ENCODE measurements at regions not wholly inside any gene's neighbourhood (a gene's known extent, or its start where the extent isn't known, plus 50 kb on each side); places are given as distances from the start of the nearest gene placed in this dataset.

DNA sequence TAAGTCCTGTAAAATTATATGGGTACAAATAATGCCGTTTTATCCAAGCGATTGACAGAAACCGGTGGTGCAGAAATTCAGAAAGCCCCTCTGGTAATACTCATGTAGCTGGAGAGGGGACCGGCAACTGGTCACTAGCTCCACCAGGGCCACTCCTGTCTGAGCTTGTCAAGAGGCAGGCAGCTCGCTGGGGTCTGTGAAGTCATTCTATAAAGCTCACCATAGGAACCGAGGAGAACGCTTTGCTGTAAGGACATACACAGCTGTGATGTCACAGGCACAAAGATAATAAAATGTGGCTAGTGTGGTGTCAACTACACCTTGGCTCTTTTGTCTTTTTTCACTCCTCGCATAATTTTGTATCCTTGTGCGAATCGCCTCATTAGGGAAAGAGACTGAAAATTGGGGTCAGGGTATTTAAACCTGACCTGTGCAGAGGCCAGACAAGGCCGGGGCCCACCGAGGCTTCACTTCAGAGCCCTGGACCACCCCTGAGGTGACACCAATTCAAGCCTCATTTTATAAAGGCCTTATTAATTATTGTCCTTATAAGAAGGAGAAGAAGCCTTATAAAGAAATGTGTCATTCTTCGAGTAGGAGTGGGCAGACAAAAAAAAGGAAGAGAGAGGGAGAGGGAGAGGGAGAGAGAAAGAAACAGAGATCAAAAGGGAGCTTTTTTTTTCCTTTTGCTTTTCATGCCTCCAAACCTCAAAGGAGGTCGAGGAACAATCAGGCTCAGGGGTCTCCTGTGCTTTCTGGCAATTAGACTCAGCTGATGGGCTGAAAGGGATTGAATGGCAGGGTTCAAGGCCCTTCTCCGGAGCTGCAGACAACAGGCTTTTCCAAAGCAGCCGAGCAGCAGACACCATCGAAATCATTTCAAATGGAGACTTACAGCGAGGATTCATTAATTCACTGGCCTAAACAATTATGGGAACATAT is 813.3 kb upstream of the ARRDC4 start:
- H3K4me3 ChIP-seq (ENCODE audit: low read depth, low read length): no peak overlapping the region
- TF ChIP-seq, protein P1, sequence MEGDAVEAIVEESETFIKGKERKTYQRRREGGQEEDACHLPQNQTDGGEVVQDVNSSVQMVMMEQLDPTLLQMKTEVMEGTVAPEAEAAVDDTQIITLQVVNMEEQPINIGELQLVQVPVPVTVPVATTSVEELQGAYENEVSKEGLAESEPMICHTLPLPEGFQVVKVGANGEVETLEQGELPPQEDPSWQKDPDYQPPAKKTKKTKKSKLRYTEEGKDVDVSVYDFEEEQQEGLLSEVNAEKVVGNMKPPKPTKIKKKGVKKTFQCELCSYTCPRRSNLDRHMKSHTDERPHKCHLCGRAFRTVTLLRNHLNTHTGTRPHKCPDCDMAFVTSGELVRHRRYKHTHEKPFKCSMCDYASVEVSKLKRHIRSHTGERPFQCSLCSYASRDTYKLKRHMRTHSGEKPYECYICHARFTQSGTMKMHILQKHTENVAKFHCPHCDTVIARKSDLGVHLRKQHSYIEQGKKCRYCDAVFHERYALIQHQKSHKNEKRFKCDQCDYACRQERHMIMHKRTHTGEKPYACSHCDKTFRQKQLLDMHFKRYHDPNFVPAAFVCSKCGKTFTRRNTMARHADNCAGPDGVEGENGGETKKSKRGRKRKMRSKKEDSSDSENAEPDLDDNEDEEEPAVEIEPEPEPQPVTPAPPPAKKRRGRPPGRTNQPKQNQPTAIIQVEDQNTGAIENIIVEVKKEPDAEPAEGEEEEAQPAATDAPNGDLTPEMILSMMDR (IDR thresholded peaks at IDR 0.05; ENCODE audit: insufficient read depth, low read depth, low read length): no peak
- no peak for DNase-seq (ENCODE audit: low read depth)

DNA sequence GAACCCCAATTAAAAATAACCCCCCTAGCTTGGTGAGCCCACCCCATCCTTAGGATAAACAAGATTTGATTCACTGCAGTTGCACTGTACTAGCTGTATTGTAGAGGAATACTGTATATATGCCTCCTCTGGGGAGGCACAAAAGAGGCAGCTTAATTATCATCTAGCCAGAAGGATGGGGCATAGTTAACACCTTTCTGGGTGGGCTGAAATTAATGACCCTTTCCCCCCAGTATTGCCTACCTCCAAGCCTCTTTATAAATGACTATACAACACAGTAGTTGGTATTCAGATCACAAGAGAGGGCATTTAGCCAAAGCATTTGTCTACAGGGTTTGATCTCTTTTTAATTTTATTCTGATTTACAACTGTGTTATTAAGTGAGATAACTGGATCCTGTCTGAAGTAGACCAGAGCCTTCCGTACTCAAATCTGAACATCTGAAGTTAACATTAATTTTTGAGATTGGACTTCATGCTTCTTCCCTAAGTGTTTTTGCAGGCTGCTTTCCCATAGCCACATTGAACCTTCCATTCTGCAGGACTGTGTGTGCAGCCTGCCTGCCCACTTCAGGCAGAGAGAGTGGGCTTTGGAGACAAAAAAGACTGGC is 807.0 kb upstream of the ARRDC4 start:
- TF ChIP-seq, protein P1 (IDR thresholded peaks at IDR 0.05; ENCODE audit: insufficient read depth, low read depth, low read length): no peak
- no peak for DNase-seq (ENCODE audit: low read depth)
- no peak overlapping the region for H3K4me3 ChIP-seq (ENCODE audit: low read depth, low read length)

DNA sequence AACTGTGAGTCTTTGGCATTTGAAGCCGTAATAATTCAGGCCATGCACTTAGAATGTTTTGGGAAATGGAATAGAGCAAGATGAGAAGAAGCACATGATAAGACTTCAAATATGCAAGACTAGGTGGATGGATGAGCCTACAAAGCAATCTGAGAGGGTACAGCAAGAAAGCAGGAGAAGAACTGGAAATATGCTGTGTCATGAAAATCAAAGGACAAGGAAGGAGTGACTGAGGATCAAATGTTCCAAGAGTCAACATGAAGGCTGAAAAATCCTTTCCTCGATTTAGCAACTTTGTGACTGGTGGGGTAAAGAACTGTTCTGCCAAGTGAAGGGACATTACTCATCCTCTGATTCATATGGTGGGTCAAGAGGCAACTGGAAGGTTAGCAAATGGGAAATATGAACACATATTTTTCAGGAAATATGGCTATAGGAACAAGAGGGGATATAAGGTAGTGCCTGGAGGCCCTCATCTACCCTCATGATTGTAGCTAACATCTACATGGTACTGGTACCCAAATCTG is 803.7 kb upstream of the ARRDC4 start:
- TF ChIP-seq, protein P1 (IDR thresholded peaks at IDR 0.05; ENCODE audit: insufficient read depth, low read depth, low read length): no peak
- H3K4me3 ChIP-seq (ENCODE audit: low read depth, low read length): no peak overlapping the region
- no peak for DNase-seq (ENCODE audit: low read depth)

DNA sequence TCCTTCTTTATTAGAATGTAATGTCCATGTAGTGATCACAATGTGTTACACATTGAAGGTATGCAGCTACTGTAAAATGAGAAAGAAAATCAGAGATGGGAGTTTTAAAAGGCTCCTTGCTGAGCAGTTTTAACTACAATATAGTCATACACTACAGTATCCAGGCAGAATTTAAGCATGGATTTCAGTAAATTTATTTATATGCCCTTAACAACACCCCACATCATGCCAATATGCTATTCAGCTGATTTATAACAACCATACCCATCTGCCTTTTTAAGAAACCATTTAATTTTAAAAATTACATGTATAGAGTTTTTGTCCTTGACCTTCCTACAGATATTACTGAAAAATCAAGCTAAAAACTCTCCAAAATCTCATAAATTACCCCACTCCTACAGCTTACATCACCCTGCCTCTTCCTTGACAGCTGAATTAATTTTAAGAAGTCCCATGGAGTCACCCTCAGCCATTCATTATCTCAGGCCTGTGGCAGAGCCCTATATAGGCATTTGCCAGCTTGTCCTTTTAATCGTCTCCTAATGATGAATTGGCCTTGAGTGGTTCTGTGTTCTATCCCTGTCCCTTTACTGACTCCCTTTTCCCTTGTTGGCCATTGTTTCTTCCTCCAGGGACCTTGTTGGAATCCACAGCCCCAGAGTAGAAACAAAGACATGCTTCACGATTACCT is 797.6 kb upstream of the ARRDC4 start:
- TF ChIP-seq, protein P1 (IDR thresholded peaks at IDR 0.05; ENCODE audit: insufficient read depth, low read depth, low read length): no peak
- no peak for DNase-seq (ENCODE audit: low read depth)
- no peak overlapping the region for H3K4me3 ChIP-seq (ENCODE audit: low read depth, low read length)

DNA sequence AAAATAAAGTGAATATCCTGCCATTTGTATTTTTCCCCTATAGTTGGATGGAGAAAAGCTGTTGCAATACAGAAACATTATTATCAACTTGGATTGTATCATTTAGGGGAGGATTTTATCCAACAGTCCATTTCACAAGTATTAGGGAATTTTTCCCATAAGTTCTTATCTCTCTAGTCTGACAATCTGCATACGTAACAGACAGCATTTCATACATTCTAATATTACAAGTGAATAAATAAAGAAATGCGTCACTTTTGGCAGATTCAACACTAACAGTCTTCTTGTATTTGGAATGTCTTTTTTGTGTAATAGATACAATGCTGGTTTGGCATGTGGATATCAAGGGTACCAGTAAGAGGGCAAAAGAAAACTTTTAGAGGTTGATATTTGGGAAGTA is 795.3 kb upstream of the ARRDC4 start:
- H3K4me3 ChIP-seq (ENCODE audit: low read depth, low read length): no peak overlapping the region
- TF ChIP-seq, protein P1 (IDR thresholded peaks at IDR 0.05; ENCODE audit: insufficient read depth, low read depth, low read length): no peak
- no peak for DNase-seq (ENCODE audit: low read depth)

DNA sequence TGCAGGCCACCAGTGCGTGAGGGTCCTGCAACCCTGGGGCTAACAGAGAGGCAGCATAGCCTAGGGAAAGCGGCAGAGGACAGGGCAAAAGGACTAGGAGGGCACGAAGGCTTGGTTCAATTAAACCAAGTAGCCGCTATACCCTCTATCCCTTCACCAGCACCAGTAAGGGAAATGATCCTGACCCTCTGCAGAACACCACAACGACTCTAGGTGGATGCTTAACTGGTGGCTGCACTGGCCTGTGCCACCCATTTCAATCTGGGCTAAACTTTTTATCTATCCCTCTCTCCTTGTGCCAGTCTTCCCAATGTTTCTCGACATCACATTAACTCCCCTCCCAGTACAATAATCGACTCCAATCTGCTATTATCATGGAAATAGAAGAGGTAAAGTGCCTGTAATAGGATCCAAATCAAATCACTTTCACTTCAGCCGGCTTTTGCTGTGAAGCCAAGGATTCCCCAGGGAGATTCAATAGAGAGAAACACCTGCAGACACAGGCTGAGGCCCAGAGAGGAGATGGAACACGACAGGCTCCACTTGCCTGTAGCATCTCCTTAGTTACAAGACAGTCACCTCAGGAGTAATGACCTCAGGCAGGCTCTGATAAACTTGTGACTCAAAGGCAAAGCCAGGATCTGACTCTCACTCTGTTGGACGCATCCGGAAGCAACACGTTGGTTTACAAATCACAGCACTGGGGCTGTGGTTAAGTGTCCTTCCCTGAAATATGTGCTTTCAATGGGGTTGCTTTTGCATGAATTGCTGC is 791.6 kb upstream of the ARRDC4 start:
- no peak for DNase-seq (ENCODE audit: low read depth)
- TF ChIP-seq, protein P1 (IDR thresholded peaks at IDR 0.05; ENCODE audit: insufficient read depth, low read depth, low read length): no peak
- no peak overlapping the region for H3K4me3 ChIP-seq (ENCODE audit: low read depth, low read length)

All from fibroblast of villous mesenchyme (primary cell).